ENCODE measurements at regions not wholly inside any gene's neighbourhood (a gene's known extent, or its start where the extent isn't known, plus 50 kb on each side); places are given as distances from the start of the nearest gene placed in this dataset.

DNA sequence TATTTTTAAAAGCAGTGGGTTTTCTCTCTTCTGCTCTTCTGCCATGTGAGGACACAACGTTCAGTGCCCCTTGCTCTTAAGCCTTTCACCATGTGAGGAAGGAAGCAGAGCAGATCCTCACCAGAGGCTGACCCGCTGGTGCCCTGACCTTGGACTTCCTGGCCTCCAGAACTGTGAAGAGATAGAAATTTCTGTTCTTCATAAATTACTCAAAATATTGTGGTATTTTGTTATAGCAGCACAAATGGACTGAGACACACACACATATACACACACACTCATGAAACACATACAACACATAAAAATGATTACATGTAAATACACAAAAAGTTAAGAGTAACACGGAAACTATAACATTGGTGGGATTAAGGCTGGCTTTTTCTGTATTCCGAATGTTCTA is 244.8 kb upstream of the NOCT start:
- H3K27ac Mint-ChIP-seq, result no peak overlapping the region
- no peaks in the 10 kb centered on the region for H3K36me3 Mint-ChIP-seq (ENCODE audit: insufficient read depth)
- H3K27me3 Mint-ChIP-seq, result no peaks in the 10 kb centered on the region
- no peaks in the 10 kb centered on the region for H3K4me1 Mint-ChIP-seq (ENCODE audit: low read depth)
- DNase-seq (ENCODE audit: low spot score, unreplicated experiment), result no peak
- no peak overlapping the region for H3K4me3 Mint-ChIP-seq (ENCODE audit: low read depth)
- H3K9me3 Mint-ChIP-seq (ENCODE audit: low read depth), result no peaks in the 10 kb centered on the region
- TF ChIP-seq, protein P1, sequence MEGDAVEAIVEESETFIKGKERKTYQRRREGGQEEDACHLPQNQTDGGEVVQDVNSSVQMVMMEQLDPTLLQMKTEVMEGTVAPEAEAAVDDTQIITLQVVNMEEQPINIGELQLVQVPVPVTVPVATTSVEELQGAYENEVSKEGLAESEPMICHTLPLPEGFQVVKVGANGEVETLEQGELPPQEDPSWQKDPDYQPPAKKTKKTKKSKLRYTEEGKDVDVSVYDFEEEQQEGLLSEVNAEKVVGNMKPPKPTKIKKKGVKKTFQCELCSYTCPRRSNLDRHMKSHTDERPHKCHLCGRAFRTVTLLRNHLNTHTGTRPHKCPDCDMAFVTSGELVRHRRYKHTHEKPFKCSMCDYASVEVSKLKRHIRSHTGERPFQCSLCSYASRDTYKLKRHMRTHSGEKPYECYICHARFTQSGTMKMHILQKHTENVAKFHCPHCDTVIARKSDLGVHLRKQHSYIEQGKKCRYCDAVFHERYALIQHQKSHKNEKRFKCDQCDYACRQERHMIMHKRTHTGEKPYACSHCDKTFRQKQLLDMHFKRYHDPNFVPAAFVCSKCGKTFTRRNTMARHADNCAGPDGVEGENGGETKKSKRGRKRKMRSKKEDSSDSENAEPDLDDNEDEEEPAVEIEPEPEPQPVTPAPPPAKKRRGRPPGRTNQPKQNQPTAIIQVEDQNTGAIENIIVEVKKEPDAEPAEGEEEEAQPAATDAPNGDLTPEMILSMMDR (IDR thresholded peaks at IDR 0.05; ENCODE audit: unreplicated experiment), result no peak

DNA sequence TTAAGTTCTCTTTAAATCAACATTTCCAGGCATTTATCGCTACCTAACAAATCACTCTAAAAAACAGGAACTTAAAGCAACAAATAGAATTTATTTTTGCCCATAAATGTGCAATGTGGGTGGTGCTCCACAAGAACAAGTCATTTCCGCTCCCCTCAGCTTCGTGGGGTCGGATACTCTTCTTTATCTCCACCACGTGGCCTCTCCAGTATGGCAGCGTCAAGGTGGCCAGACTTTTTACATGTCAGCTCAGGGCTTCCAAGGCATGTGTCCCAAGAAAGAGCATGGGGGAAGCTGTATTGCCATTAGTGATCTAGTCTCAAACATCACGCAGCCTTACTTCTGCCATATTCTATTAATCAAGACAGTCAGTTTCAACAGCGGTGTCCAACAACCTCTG is 249.2 kb upstream of the NOCT start:
- TF ChIP-seq, protein P1 (IDR thresholded peaks at IDR 0.05; ENCODE audit: unreplicated experiment), result no peak
- Mint-ChIP-seq H3K27me3 (no peaks in the 10 kb centered on the region), H3K36me3 (ENCODE audit: insufficient read depth) (no peaks in the 10 kb centered on the region), H3K4me3 (ENCODE audit: low read depth) (no peak overlapping the region), H3K9me3 (ENCODE audit: low read depth) (no peaks in the 10 kb centered on the region), H3K27ac (no peak overlapping the region), H3K4me1 (ENCODE audit: low read depth) (no peaks in the 10 kb centered on the region)
- no peak for DNase-seq (ENCODE audit: low spot score, unreplicated experiment)

DNA sequence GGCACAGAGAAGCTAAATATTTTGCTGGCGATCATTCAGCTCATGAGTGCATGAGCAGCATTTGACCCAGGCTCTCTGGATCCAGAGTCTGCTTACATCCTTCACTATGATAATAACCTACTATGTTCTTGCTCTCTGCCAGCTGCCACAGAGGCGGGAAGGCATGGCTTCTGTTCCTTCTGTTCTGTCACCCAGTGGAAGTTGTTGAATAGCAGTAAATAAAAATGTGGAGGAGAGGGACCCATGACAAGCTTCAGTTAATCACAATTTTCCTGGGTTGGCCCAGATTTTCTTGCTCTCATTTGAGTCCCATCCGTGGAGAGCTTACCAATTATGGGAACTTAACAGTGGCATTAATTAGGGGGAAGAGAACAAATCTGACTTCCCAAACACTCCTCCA is 250.1 kb upstream of the NOCT start:
- Mint-ChIP-seq H3K4me1 (ENCODE audit: low read depth) (no peaks in the 10 kb centered on the region), H3K9me3 (ENCODE audit: low read depth) (no peaks in the 10 kb centered on the region), H3K27ac (no peak overlapping the region), H3K27me3 (no peaks in the 10 kb centered on the region), H3K36me3 (ENCODE audit: insufficient read depth) (no peaks in the 10 kb centered on the region), H3K4me3 (ENCODE audit: low read depth) (no peak overlapping the region)
- DNase-seq (ENCODE audit: low spot score, unreplicated experiment), result no peak
- TF ChIP-seq, protein P1 (IDR thresholded peaks at IDR 0.05; ENCODE audit: unreplicated experiment), result no peak

DNA sequence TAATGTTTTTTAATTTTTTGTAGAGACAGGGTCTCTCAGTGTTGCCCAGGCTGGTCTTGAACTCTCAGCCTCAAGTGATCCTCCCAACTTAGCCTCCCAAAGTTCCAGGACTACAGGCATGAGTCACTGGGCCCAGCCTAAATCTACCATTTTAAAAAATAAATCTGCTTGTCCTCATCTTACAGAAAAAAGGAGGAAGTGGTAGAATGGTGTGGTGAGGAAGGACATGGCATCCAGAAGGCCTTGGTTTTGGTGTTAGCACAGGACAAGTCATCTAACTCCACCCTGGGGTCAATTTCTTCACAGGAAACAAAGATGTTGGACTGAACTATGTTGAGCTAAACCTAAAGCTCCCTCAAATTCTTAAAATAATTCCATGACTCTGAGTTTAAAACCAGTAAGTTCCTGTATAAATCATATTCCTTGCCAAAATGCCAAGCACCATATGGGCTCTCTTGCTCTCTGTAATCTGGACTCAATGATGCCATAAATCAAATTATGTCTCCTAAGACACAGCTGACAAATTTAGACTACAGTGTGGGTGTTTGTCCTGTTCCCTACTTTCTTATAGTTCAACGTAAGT is 253.9 kb upstream of the NOCT start:
- TF ChIP-seq, protein P1 (IDR thresholded peaks at IDR 0.05; ENCODE audit: unreplicated experiment), result no peak

DNA sequence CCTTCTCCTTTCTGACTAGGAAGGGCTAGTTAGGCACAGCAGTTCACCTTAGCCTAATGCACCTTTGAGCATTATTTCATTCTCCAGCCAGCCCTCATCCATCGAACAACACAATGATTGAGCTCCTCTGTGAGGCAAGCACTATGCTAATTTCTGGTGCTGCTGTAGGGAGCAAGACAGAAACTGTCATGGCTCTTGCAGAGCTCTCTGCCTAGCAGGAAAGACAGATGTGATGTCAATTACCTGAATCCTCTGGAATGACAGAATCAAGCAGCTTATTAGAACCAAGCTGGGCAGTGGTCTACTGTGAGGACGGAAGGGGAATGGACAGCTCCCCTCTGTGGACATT is 256.1 kb upstream of the NOCT start:
- Mint-ChIP-seq H3K4me1 (ENCODE audit: low read depth) (no peaks in the 10 kb centered on the region), H3K27ac (no peak overlapping the region), H3K4me3 (ENCODE audit: low read depth) (no peak overlapping the region), H3K27me3 (no peaks in the 10 kb centered on the region), H3K36me3 (ENCODE audit: insufficient read depth) (no peaks in the 10 kb centered on the region), H3K9me3 (ENCODE audit: low read depth) (no peaks in the 10 kb centered on the region)
- TF ChIP-seq, protein P1 (IDR thresholded peaks at IDR 0.05; ENCODE audit: unreplicated experiment), result no peak
- no peak for DNase-seq (ENCODE audit: low spot score, unreplicated experiment)

More for the DNA sequence above, 253.9 kb upstream of the NOCT start:
- H3K9me3 Mint-ChIP-seq (ENCODE audit: low read depth), result no peaks in the 10 kb centered on the region
- no peaks in the 10 kb centered on the region for H3K4me1 Mint-ChIP-seq (ENCODE audit: low read depth)
- H3K4me3 Mint-ChIP-seq (ENCODE audit: low read depth), result no peak overlapping the region
- H3K27me3 Mint-ChIP-seq, result no peaks in the 10 kb centered on the region
- H3K36me3 Mint-ChIP-seq (ENCODE audit: insufficient read depth), result no peaks in the 10 kb centered on the region
- H3K27ac Mint-ChIP-seq, result no peak overlapping the region
- DNase-seq (ENCODE audit: low spot score, unreplicated experiment), result no peak

All from progenitor cell of endocrine pancreas (in vitro differentiated cells).